HCT116 (cell line): ENCODE measurements at regions not wholly inside any gene's neighbourhood (a gene's known extent, or its start where the extent isn't known, plus 50 kb on each side); places are given as distances from the start of the nearest gene placed in this dataset.

ENCODE experiments used
- ATAC-seq: fragments of 200-7000 bp; cut with Tn5 transposase; 2 replicates; pipeline ENCODE4 v1.9.1; 2020; ENCODE audit warnings: mild to moderate bottlenecking, moderate library complexity
- BruUV-seq: library from RNA; stranded (reverse); fragments of 400-500 nt; replicated peaks from 2 replicates; lab custom pipeline; 2021; lab: Mats Ljungman, UMichigan
- CTCF ChIA-PET: fragments of 300-600 bp; sonication (Branson Sonifier 250); formaldehyde crosslinking; loops from one replicate; lab custom pipeline; 2021; ENCODE audit warnings: antibody characterized with exemption; lab: Charles Lee
- POLR2A ChIA-PET: fragments of 300-600, 350-600 bp; sonication (Branson Sonifier 250); formaldehyde crosslinking; loops from one replicate; lab custom pipeline; 2021; ENCODE audit warnings: antibody characterized with exemption; lab: Charles Lee
- RAD21 ChIA-PET, 2 experiments: fragments of 300-600 bp; sonication (Branson Sonifier 250); formaldehyde crosslinking; loops; one replicate each; lab custom pipeline; 2023; ENCODE audit warnings: low total read pairs in 2 of 2; ENCODE audit not compliant: uncharacterized antibody in 2 of 2, unreplicated experiment in 2 of 2, low non-redundant PET in 1 of 2; lab: Charles Lee
- DNase-seq: peaks from one replicate; pipeline ENCODE4 v3.0.0-alpha.2; 2010; ENCODE audit warnings: low read depth, low spot score
- H2AFZ ChIP-seq: fragments of 200-600 bp; shearing (Covaris generic), sonication (generic); 2 replicates; pipeline ENCODE4 v1.6.1; 2017; ENCODE audit warnings: low read depth, mixed run types, mixed read lengths, antibody characterized with exemption, low read length; ENCODE audit not compliant: poor library complexity, severe bottlenecking
- H3K27ac ChIP-seq: 2 replicates; pipeline ENCODE4 v1.5.1; 2012; ENCODE audit warnings: low read depth, low read length
- H3K27me3 ChIP-seq: fragments of 200-600 bp; sonication (generic); 2 replicates; pipeline ENCODE4 v1.6.1; 2016; ENCODE audit warnings: mixed run types, low read length, mixed read lengths; ENCODE audit not compliant: insufficient read depth
- H3K36me3 ChIP-seq, 2 experiments: fragments of 200-500 bp in 1 of 2; fragments of 200-600 bp in 1 of 2; sonication (Bioruptor generic) in 1 of 2; sonication (generic) in 1 of 2; 2 replicates each; pipeline versions ENCODE4 v1.5.1 to v1.6.1; 2014 to 2016; ENCODE audit warnings: low read length in 2 of 2, inconsistent platforms in 1 of 2, mixed read lengths in 1 of 2, mixed run types in 1 of 2; ENCODE audit not compliant: insufficient read depth in 2 of 2, control insufficient read depth in 1 of 2
- H3K4me1 ChIP-seq, 2 experiments: fragments of 200-600 bp in 1 of 2; sonication (generic) in 1 of 2; 2 replicates each; pipeline versions ENCODE4 v1.5.1 to v1.6.1; 2012 to 2017; ENCODE audit warnings: low read length in 2 of 2, inconsistent platforms in 1 of 2, mild to moderate bottlenecking in 1 of 2, mixed read lengths in 1 of 2, mixed run types in 1 of 2, moderate library complexity in 1 of 2; ENCODE audit not compliant: insufficient read depth in 2 of 2, control insufficient read depth in 1 of 2
- H3K4me2 ChIP-seq: fragments of 200-600 bp; sonication (generic); 2 replicates; pipeline ENCODE4 v1.6.1; 2017; ENCODE audit warnings: mixed run types, low read length, mixed read lengths
- H3K4me3 ChIP-seq, 2 experiments: fragments of 200-600 bp in 1 of 2; sonication (generic) in 1 of 2; replicated peaks in 1 of 2; 2 replicates each; pipeline ENCODE4 v1.5.1; 2011 to 2016; ENCODE audit warnings: low read length in 2 of 2, control low read depth in 1 of 2, low read depth in 1 of 2, mild to moderate bottlenecking in 1 of 2, mixed read lengths in 1 of 2, mixed run types in 1 of 2
- H3K79me2 ChIP-seq: fragments of 200-600 bp; sonication (generic); 2 replicates; pipeline ENCODE4 v1.6.1; 2017; ENCODE audit warnings: mild to moderate bottlenecking, mixed run types, low read length, moderate library complexity, mixed read lengths; ENCODE audit not compliant: insufficient read depth
- H3K9ac ChIP-seq: fragments of 200-600 bp; sonication (generic); 2 replicates; pipeline ENCODE4 v1.6.1; 2016; ENCODE audit warnings: low read length, mixed read lengths
- H3K9me2 ChIP-seq: fragments of 200-600 bp; sonication (generic), shearing (Covaris generic); 2 replicates; pipeline ENCODE4 v1.6.1; 2017; ENCODE audit warnings: mixed run types, mild to moderate bottlenecking, moderate library complexity; ENCODE audit not compliant: insufficient read depth
- H3K9me3 ChIP-seq, 2 experiments: fragments of 200-500 bp in 1 of 2; fragments of 200-600 bp in 1 of 2; sonication (Bioruptor generic) in 1 of 2; sonication (generic) in 1 of 2; 2 replicates each; pipeline ENCODE4 v1.6.1; 2014 to 2017; ENCODE audit warnings: low read length in 2 of 2, mixed read lengths in 2 of 2, inconsistent platforms in 1 of 2, low read depth in 1 of 2, mild to moderate bottlenecking in 1 of 2, mixed run types in 1 of 2, moderate library complexity in 1 of 2; ENCODE audit not compliant: control insufficient read depth in 1 of 2, insufficient read depth in 1 of 2
- H4K20me1 ChIP-seq: fragments of 200-600 bp; sonication (generic), shearing (Covaris generic); 2 replicates; pipeline ENCODE4 v1.6.1; 2017; ENCODE audit warnings: mixed run types, mild to moderate bottlenecking, moderate library complexity; ENCODE audit not compliant: insufficient read depth
- EZH2 ChIP-seq: fragments of 200-600 bp; sonication (generic); IDR thresholded peaks from 2 replicates; pipeline ENCODE4 v1.6.1; 2017; ENCODE audit warnings: antibody characterized with exemption, mixed run types
- JUND ChIP-seq: IDR thresholded peaks from 2 replicates; pipeline ENCODE4 v1.6.1; 2012
- REST ChIP-seq: IDR thresholded peaks from 2 replicates; pipeline ENCODE4 v1.6.1; 2012; ENCODE audit warnings: low read depth
- ZBTB33 ChIP-seq: IDR thresholded peaks from 2 replicates; pipeline ENCODE4 v1.6.1; 2011; ENCODE audit warnings: mild to moderate bottlenecking, low read length, moderate library complexity; ENCODE audit not compliant: insufficient replicate concordance; ENCODE audit errors: extremely low read depth
- ZNF274 ChIP-seq: fragments of 200-500 bp; sonication (Bioruptor generic); IDR thresholded peaks from 2 replicates; pipeline ENCODE4 v1.6.1; 2014; ENCODE audit warnings: mild to moderate bottlenecking, low read depth, low read length, inconsistent platforms
- intact Hi-C: fragments of 100-400 bp; cut with micrococcal nuclease; formaldehyde crosslinking; loops from 2 replicates; pipeline ENCODE4 v1.10.0; 2022

- no peak for TF ChIP-seq REST
- no peak for TF ChIP-seq ZNF274
- TF ChIP-seq ZBTB33: no peak
- TF ChIP-seq, all 23 proteins: peak for 0
Measured at GRCh38 chr3:181086011-181086410, 96.5 kb upstream of the DNAJC19 start (continued).

GRCh38 chr3:181081930-181082329 lies 92.4 kb upstream of the DNAJC19 start:
- no peak overlapping the region for H3K27ac ChIP-seq
- no TSS peak for BruUV-seq
- no peak overlapping the region for H3K4me2 ChIP-seq
- ATAC-seq: no peak
- no peaks in the 10 kb centered on the region for H3K4me1 ChIP-seq
- H2AFZ ChIP-seq: no peak overlapping the region
- no peaks in the 10 kb centered on the region for H3K79me2 ChIP-seq
- no peak for DNase-seq
- intact Hi-C loops: no loop called here
- ChIA-PET CTCF (no interaction called here), POLR2A (no interaction called here), RAD21 (interaction anchor here in 1 of 2 experiments (0.7 kb wide), 1 partner anchor 118 kb away, joined by 3 read pairs; no protein-coding TSS in a partner anchor)
- no peaks in the 10 kb centered on the region for H3K9me2 ChIP-seq
- no peak for TF ChIP-seq JUND
- TF ChIP-seq EZH2: no peak
- H3K4me3 ChIP-seq: no peak overlapping the region
- no peaks in the 10 kb centered on the region for H3K9me3 ChIP-seq
- H3K9ac ChIP-seq: no peak overlapping the region
- H4K20me1 ChIP-seq: no peaks in the 10 kb centered on the region
- peaks cover 24% of the 10 kb centered on the region for H3K27me3 ChIP-seq
- H3K36me3 ChIP-seq: no peaks in the 10 kb centered on the region
